Activated CD4-positive, alpha-beta T cell treated with anti-CD3 and anti-CD28 coated beads for 48 hours (primary cell): ENCODE measurements at regions not wholly inside any gene's neighbourhood (a gene's known extent, or its start where the extent isn't known, plus 50 kb on each side); places are given as distances from the start of the nearest gene placed in this dataset.
"Not testable (repeated sequence)": the region's sequence is repeated elsewhere in the genome, so short reads cannot be mapped to it uniquely, and the experiment has no call there.

Source experiments
- DNase-seq: peaks from one replicate; pipeline ENCODE4 v3.0.0-alpha.2; 2020

- DNase-seq = no peak
Observed at GRCh38 chr5:62956597-62956996, 378.0 kb downstream of the LRRC70 start.

- no peak for DNase-seq
Observed at GRCh38 chr5:62954578-62954977, 376.0 kb downstream of the LRRC70 start.

- no peak for DNase-seq
Observed at GRCh38 chr5:62948301-62948700, 369.7 kb downstream of the LRRC70 start.

- no peak for DNase-seq
Observed at GRCh38 chr5:62942384-62942783, 363.8 kb downstream of the LRRC70 start.

GRCh38 chr5:62938927-62939326, 360.3 kb downstream of the LRRC70 start:
- DNase-seq = no peak

GRCh38 chr5:62937661-62938558, 359.3 kb downstream of the LRRC70 start:
- DNase-seq = no peak

- DNase-seq = no peak
Observed at GRCh38 chr5:62935660-62936059, 357.0 kb downstream of the LRRC70 start.

GRCh38 chr5:62934319-62934718, 355.7 kb downstream of the LRRC70 start:
- DNase-seq = no peak

GRCh38 chr5:62933261-62933660, 354.6 kb downstream of the LRRC70 start:
- no peak for DNase-seq

GRCh38 chr5:62931153-62931950, 352.7 kb downstream of the LRRC70 start:
- no peak for DNase-seq

- no peak for DNase-seq
Observed at GRCh38 chr5:62922191-62922590, 343.6 kb downstream of the LRRC70 start.

GRCh38 chr5:62920856-62921255, 342.2 kb downstream of the LRRC70 start:
- no peak for DNase-seq

GRCh38 chr5:62909326-62909725, 330.7 kb downstream of the LRRC70 start:
- DNase-seq = no peak

GRCh38 chr5:62902126-62902525, 323.5 kb downstream of the LRRC70 start:
- DNase-seq = no peak

GRCh38 chr5:62900976-62901375, 322.4 kb downstream of the LRRC70 start:
- DNase-seq = no peak

GRCh38 chr5:62896121-62896893, 317.7 kb downstream of the LRRC70 start:
- no peak for DNase-seq

- no peak for DNase-seq
Observed at GRCh38 chr5:62886603-62887315, 308.1 kb downstream of the LRRC70 start.

GRCh38 chr5:62837330-62837729, 258.7 kb downstream of the LRRC70 start:
- DNase-seq = not testable (repeated sequence)

- no peak for DNase-seq
Observed at GRCh38 chr5:62829604-62829986, 251.0 kb downstream of the LRRC70 start.

GRCh38 chr5:62828742-62829603, 250.4 kb downstream of the LRRC70 start:
- DNase-seq = no peak

- no peak for DNase-seq
Observed at GRCh38 chr5:62825623-62826220, 247.1 kb downstream of the LRRC70 start.
